GM12878 (cell line): ENCODE measurements at regions not wholly inside any gene's neighbourhood (a gene's known extent, or its start where the extent isn't known, plus 50 kb on each side); places are given as distances from the start of the nearest gene placed in this dataset.

ENCODE experiments used
- ATAC-seq: fragments of 200-7000 bp; cut with Tn5 transposase; 3 replicates; pipeline ENCODE4 v1.9.1; 2020; ENCODE audit warnings: mild to moderate bottlenecking, moderate library complexity
- BruUV-seq: library from RNA; stranded (reverse); fragments of 400-500 nt; replicated peaks from 2 replicates; lab custom pipeline; 2021; lab: Mats Ljungman, UMichigan
- CTCF ChIA-PET: fragments of 300-600 bp; sonication (Branson Sonifier 250); formaldehyde crosslinking; extraction: SDS; loops from one replicate; lab custom pipeline; 2021; ENCODE audit warnings: inconsistent platforms; lab: Yijun Ruan, JAX
- POLR2A ChIA-PET: fragments of 350-600 bp; formaldehyde crosslinking; extraction: SDS; loops from one replicate; lab custom pipeline; 2021; ENCODE audit warnings: inconsistent platforms; lab: Charles Lee
- RAD21 ChIA-PET: fragments of 300-600 bp; sonication (Branson Sonifier 250); formaldehyde crosslinking; loops from one replicate; lab custom pipeline; 2023; ENCODE audit warnings: antibody characterized with exemption; ENCODE audit not compliant: unreplicated experiment; lab: Charles Lee
- SMC1A ChIA-PET: fragments of 300-600 bp; sonication (Branson Sonifier 250); formaldehyde crosslinking; loops from one replicate; lab custom pipeline; 2023; ENCODE audit not compliant: unreplicated experiment, uncharacterized antibody; lab: Charles Lee
- DNase-seq: peaks from one replicate; pipeline ENCODE4 v3.0.0-alpha.2; 2011; ENCODE audit warnings: low read depth, low spot score
- FAIRE-seq: peaks from 3 replicates; lab custom pipeline; 2011; peaks lifted over from hg19 to GRCh38; lab: Jason Lieb, UNC
- H2AFZ ChIP-seq: 2 replicates; pipeline ENCODE4 v1.6.0; 2011; ENCODE audit warnings: low read depth, low read length, control low read depth; ENCODE audit not compliant: control insufficient read depth
- H3K27ac ChIP-seq: 2 replicates; pipeline ENCODE4 v1.5.1; 2011; ENCODE audit warnings: control low read depth; ENCODE audit not compliant: control insufficient read depth, insufficient read depth
- H3K27me3 ChIP-seq, 2 experiments: replicated peaks in 1 of 2; 2 replicates each; pipeline versions ENCODE4 v1.6.0 to v1.6.1; 2011; ENCODE audit warnings: low read length in 1 of 2; ENCODE audit not compliant: control insufficient read depth in 2 of 2, insufficient read depth in 2 of 2
- H3K36me3 ChIP-seq, 2 experiments: 2 replicates each; pipeline ENCODE4 v1.5.1; 2011; ENCODE audit warnings: low read length in 1 of 2; ENCODE audit not compliant: control insufficient read depth in 2 of 2, insufficient read depth in 2 of 2
- H3K4me1 ChIP-seq: 2 replicates; pipeline ENCODE4 v1.6.1; 2011; ENCODE audit warnings: mild to moderate bottlenecking, low read length, moderate library complexity, mixed read lengths; ENCODE audit not compliant: control insufficient read depth, insufficient read depth
- H3K4me2 ChIP-seq: 2 replicates; pipeline ENCODE4 v1.6.0; 2011; ENCODE audit warnings: control low read depth; ENCODE audit not compliant: control insufficient read depth, insufficient read depth
- H3K4me3 ChIP-seq: fragments of 200-600 bp; sonication (generic); 2 replicates; pipeline ENCODE4 v1.5.1; 2016
- H3K79me2 ChIP-seq: 2 replicates; pipeline ENCODE4 v1.6.0; 2011; ENCODE audit warnings: low read length; ENCODE audit not compliant: control insufficient read depth, insufficient read depth
- H3K9ac ChIP-seq: 2 replicates; pipeline ENCODE4 v1.8.0; 2011; ENCODE audit warnings: low read length, control low read depth, mixed read lengths; ENCODE audit not compliant: control insufficient read depth, insufficient read depth
- H3K9me3 ChIP-seq: replicated peaks from 3 replicates; pipeline ENCODE4 v1.5.1; 2011; ENCODE audit warnings: mild to moderate bottlenecking, low read length; ENCODE audit not compliant: control insufficient read depth, insufficient read depth
- H4K20me1 ChIP-seq: 2 replicates; pipeline ENCODE4 v1.6.0; 2011; ENCODE audit not compliant: control insufficient read depth, insufficient read depth
- ATF2 ChIP-seq: IDR thresholded peaks from 2 replicates; pipeline ENCODE4 v1.6.1; 2012; ENCODE audit warnings: low read length, inconsistent platforms
- CEBPB ChIP-seq, 2 experiments: fragments of 150-350 bp in 1 of 2; IDR thresholded peaks; 2 replicates each; pipeline ENCODE4 v1.6.1; 2012 to 2014; ENCODE audit warnings: low read depth in 2 of 2, low read length in 2 of 2, borderline replicate concordance in 1 of 2, inconsistent platforms in 1 of 2
- HDAC2 ChIP-seq: fragments of 200-600 bp; sonication (generic); IDR thresholded peaks from 2 replicates; pipeline ENCODE4 v1.6.1; 2017
- JUNB ChIP-seq: IDR thresholded peaks from 2 replicates; pipeline ENCODE4 v1.6.1; 2016; ENCODE audit warnings: antibody characterized with exemption, mild to moderate bottlenecking
- MEF2A ChIP-seq: IDR thresholded peaks from 2 replicates; pipeline ENCODE4 v1.6.1; 2011; ENCODE audit warnings: low read depth, mild to moderate bottlenecking, low read length, moderate library complexity; ENCODE audit not compliant: insufficient read depth
- NFIC ChIP-seq: IDR thresholded peaks from 2 replicates; pipeline ENCODE4 v1.6.1; 2012; ENCODE audit warnings: low read depth, mild to moderate bottlenecking, inconsistent platforms, low read length, moderate library complexity
- in situ Hi-C: fragments of 300-500 bp; cut with MboI; formaldehyde crosslinking; loops from 9 replicates; pipeline ENCODE4 v1.14.3; 2018; ENCODE audit warnings: mixed read lengths
- intact Hi-C: fragments of 100-400 bp; cut with micrococcal nuclease; formaldehyde crosslinking; loops from one replicate; pipeline ENCODE4 v1.14.2; 2022; ENCODE audit not compliant: unreplicated experiment

- H3K9me3 ChIP-seq: no peaks in the 10 kb centered on the region
- intact Hi-C loops: no loop called here
- H3K9ac ChIP-seq: no peak overlapping the region
- ChIA-PET SMC1A (interaction anchor here (1.3 kb wide), 1 partner anchor 12 kb away, joined by 3 read pairs; no protein-coding TSS in a partner anchor), CTCF (interaction anchor here (0.8 to 1.7 kb wide), 2 partner anchors 14 to 307 kb away, joined by 4 read pairs; no protein-coding TSS in a partner anchor), RAD21 (no interaction called here), POLR2A (no interaction called here)
- no peaks in the 10 kb centered on the region for H3K36me3 ChIP-seq
- DNase-seq: no peak
- TF ChIP-seq JUNB: peak; percentile 90
- TF ChIP-seq MEF2A: peak; percentile 68
- no peak for TF ChIP-seq HDAC2
- TF ChIP-seq NFIC: peak; percentile 35
- no peak for TF ChIP-seq CEBPB (IDR thresholded peaks at IDR 0.05; ENCODE audit: borderline replicate concordance in 1 of 2, low read depth in 2 of 2, low read length in 2 of 2)
- TF ChIP-seq ATF2: 0 out of 2 replicates have a peak, but pooled peaks have one; percentile 20
- no peaks in the 10 kb centered on the region for H3K4me1 ChIP-seq
- no peaks in the 10 kb centered on the region for H3K79me2 ChIP-seq
- H3K27ac ChIP-seq: no peak overlapping the region
- H3K27me3 ChIP-seq: peaks cover 0 to 2% of the 10 kb centered on the region in 2 experiments; a peak in 2 of 4 replicates
- no peak overlapping the region for H2AFZ ChIP-seq
- FAIRE-seq: no peak
- BruUV-seq: no TSS peak
- H3K4me3 ChIP-seq: no peak overlapping the region
- in situ Hi-C loops: no loop called here
- no peak overlapping the region for H3K4me2 ChIP-seq
- no peaks in the 10 kb centered on the region for H4K20me1 ChIP-seq
- ATAC-seq: peak; percentile 56
Observed at GRCh38 chr3:130582457-130583153, 65.6 kb downstream of the COL6A6 start.
